HEK293 (cell line): ENCODE measurements at regions not wholly inside any gene's neighbourhood (a gene's known extent, or its start where the extent isn't known, plus 50 kb on each side); places are given as distances from the start of the nearest gene placed in this dataset.

ENCODE experiments used
- CTCF ChIA-PET: fragments of 350-600 bp; formaldehyde crosslinking; extraction: SDS; loops from one replicate; lab custom pipeline; 2021; ENCODE audit warnings: antibody characterized with exemption; lab: Yijun Ruan, JAX
- POLR2A ChIA-PET: fragments of 300-600 bp; formaldehyde crosslinking; extraction: SDS; loops from one replicate; lab custom pipeline; 2020; ENCODE audit warnings: antibody characterized with exemption, inconsistent platforms; lab: Yijun Ruan, JAX
- H3K27ac ChIP-seq: fragments of 200-500 bp; sonication (Bioruptor generic); 2 replicates; pipeline ENCODE4 v1.5.1; 2014; ENCODE audit warnings: low read depth, low read length, control low read depth, inconsistent platforms; ENCODE audit errors: extremely low read depth
- H3K36me3 ChIP-seq, 2 experiments: fragments of 200-500 bp in 1 of 2; sonication (Bioruptor generic) in 1 of 2; 1 replicate in 1 of 2; 2 replicates in 1 of 2; pipeline ENCODE4 v1.5.1; 2014 to 2017; ENCODE audit warnings: inconsistent platforms in 2 of 2, low read length in 2 of 2; ENCODE audit not compliant: control insufficient read depth in 2 of 2, insufficient read depth in 1 of 2
- H3K4me1 ChIP-seq: fragments of 200-500 bp; sonication (Bioruptor generic); 2 replicates; pipeline ENCODE4 v1.5.1; 2014; ENCODE audit warnings: mild to moderate bottlenecking, low read length, inconsistent platforms; ENCODE audit not compliant: control insufficient read depth, insufficient read depth
- H3K4me3 ChIP-seq: 2 replicates; pipeline ENCODE4 v1.5.1; 2011; ENCODE audit warnings: low read depth, mild to moderate bottlenecking, control low read depth, low read length, moderate library complexity
- H3K9me3 ChIP-seq: fragments of 200-500 bp; sonication (Bioruptor generic); 2 replicates; pipeline ENCODE4 v1.5.1; 2014; ENCODE audit warnings: low read depth, low read length, inconsistent platforms; ENCODE audit not compliant: control insufficient read depth, insufficient read depth
- HOXD13 ChIP-seq: sonication (generic); formaldehyde crosslinking; IDR thresholded peaks from 2 replicates; pipeline ENCODE4 v1.8.0; 2022; ENCODE audit warnings: missing genetic modification reagents, borderline replicate concordance
- KLF17 ChIP-seq: fragments of 450-650 bp; formaldehyde crosslinking; IDR thresholded peaks from 2 replicates; pipeline ENCODE4 v1.5.1; 2016; ENCODE audit warnings: missing biosample characterization, missing genetic modification characterization
- OSR2 ChIP-seq: fragments of 450-650 bp; formaldehyde crosslinking; IDR thresholded peaks from 2 replicates; pipeline ENCODE4 v1.5.1; 2016; ENCODE audit warnings: missing biosample characterization, missing genetic modification characterization
- PRDM4 ChIP-seq: fragments of 450-650 bp; formaldehyde crosslinking; IDR thresholded peaks from 2 replicates; pipeline ENCODE4 v1.5.1; 2017; ENCODE audit warnings: missing biosample characterization, missing genetic modification characterization
- SCRT2 ChIP-seq: fragments of 450-650 bp; formaldehyde crosslinking; IDR thresholded peaks from 2 replicates; pipeline ENCODE4 v1.5.1; 2016; ENCODE audit warnings: missing biosample characterization, missing genetic modification characterization
- SP3 ChIP-seq: fragments of 450-650 bp; formaldehyde crosslinking; IDR thresholded peaks from 2 replicates; pipeline ENCODE4 v1.5.1; 2016; ENCODE audit warnings: missing biosample characterization, missing genetic modification characterization
- TCF7L2 ChIP-seq: IDR thresholded peaks from 2 replicates; pipeline ENCODE4 v1.6.1; 2011; ENCODE audit warnings: low read depth, mild to moderate bottlenecking, inconsistent platforms, low read length, moderate library complexity, borderline replicate concordance
- TRIM28 ChIP-seq: IDR thresholded peaks from 2 replicates; pipeline ENCODE4 v1.6.1; 2011; ENCODE audit warnings: low read length, control low read depth, borderline replicate concordance
- ZBTB10 ChIP-seq: fragments of 450-650 bp; formaldehyde crosslinking; IDR thresholded peaks from 2 replicates; pipeline ENCODE4 v1.5.1; 2016; ENCODE audit warnings: missing biosample characterization, missing genetic modification characterization
- ZNF140 ChIP-seq: fragments of 450-650 bp; formaldehyde crosslinking; IDR thresholded peaks from 2 replicates; pipeline ENCODE4 v1.5.1; 2016; ENCODE audit warnings: missing biosample characterization, missing genetic modification characterization
- ZNF155 ChIP-seq: fragments of 450-650 bp; formaldehyde crosslinking; IDR thresholded peaks from 2 replicates; pipeline ENCODE4 v1.5.1; 2016; ENCODE audit warnings: missing biosample characterization, missing genetic modification characterization
- ZNF169 ChIP-seq: fragments of 450-650 bp; formaldehyde crosslinking; IDR thresholded peaks from 2 replicates; pipeline ENCODE4 v1.5.1; 2016; ENCODE audit warnings: missing biosample characterization, missing genetic modification characterization
- ZNF174 ChIP-seq: fragments of 450-650 bp; formaldehyde crosslinking; IDR thresholded peaks from 2 replicates; pipeline ENCODE4 v1.5.0; 2017; ENCODE audit warnings: missing biosample characterization, mild to moderate bottlenecking, missing genetic modification characterization
- ZNF2 ChIP-seq: fragments of 450-650 bp; formaldehyde crosslinking; IDR thresholded peaks from 2 replicates; pipeline ENCODE4 v1.5.1; 2016; ENCODE audit warnings: missing biosample characterization, missing genetic modification characterization
- ZNF214 ChIP-seq: fragments of 450-650 bp; formaldehyde crosslinking; IDR thresholded peaks from 2 replicates; pipeline ENCODE4 v1.5.1; 2017; ENCODE audit warnings: missing biosample characterization, mild to moderate bottlenecking, missing genetic modification characterization, borderline replicate concordance
- ZNF266 ChIP-seq: fragments of 450-650 bp; formaldehyde crosslinking; IDR thresholded peaks from 2 replicates; pipeline ENCODE4 v1.5.1; 2016; ENCODE audit warnings: missing biosample characterization, missing genetic modification characterization, low read depth
- ZNF350 ChIP-seq: fragments of 450-650 bp; formaldehyde crosslinking; IDR thresholded peaks from 2 replicates; pipeline ENCODE4 v1.5.0; 2017; ENCODE audit warnings: missing biosample characterization, mild to moderate bottlenecking, missing genetic modification characterization
- ZNF416 ChIP-seq: fragments of 450-650 bp; formaldehyde crosslinking; IDR thresholded peaks from 2 replicates; pipeline ENCODE4 v1.5.1; 2016; ENCODE audit warnings: missing biosample characterization, missing genetic modification characterization
- ZNF449 ChIP-seq: fragments of 450-650 bp; formaldehyde crosslinking; IDR thresholded peaks from 2 replicates; pipeline ENCODE4 v1.5.1; 2017; ENCODE audit warnings: missing biosample characterization, mild to moderate bottlenecking, missing genetic modification characterization, moderate library complexity
- ZNF521 ChIP-seq: fragments of 450-650 bp; formaldehyde crosslinking; IDR thresholded peaks from 2 replicates; pipeline ENCODE4 v1.5.1; 2017; ENCODE audit warnings: missing biosample characterization, mild to moderate bottlenecking, missing genetic modification characterization
- ZNF544 ChIP-seq: fragments of 450-650 bp; formaldehyde crosslinking; IDR thresholded peaks from 2 replicates; pipeline ENCODE4 v1.5.0; 2017; ENCODE audit warnings: missing biosample characterization, missing genetic modification characterization
- ZNF639 ChIP-seq: fragments of 450-650 bp; formaldehyde crosslinking; IDR thresholded peaks from 2 replicates; pipeline ENCODE4 v1.5.1; 2016; ENCODE audit warnings: missing biosample characterization, missing genetic modification characterization
- ZNF677 ChIP-seq: fragments of 450-650 bp; IDR thresholded peaks from 2 replicates; pipeline ENCODE4 v1.5.0; 2018; ENCODE audit warnings: missing biosample characterization, mild to moderate bottlenecking, missing genetic modification characterization, moderate library complexity
- ZNF843 ChIP-seq: fragments of 450-650 bp; formaldehyde crosslinking; IDR thresholded peaks from 2 replicates; pipeline ENCODE4 v1.5.1; 2016; ENCODE audit warnings: missing biosample characterization, missing genetic modification characterization

- TF ChIP-seq ZNF140 (tag by site-specific recombination), result no peak
- no peak for TF ChIP-seq TCF7L2
- TF ChIP-seq ZNF2 (tag by site-specific recombination), result no peak
- no peak for TF ChIP-seq ZNF449 (tag by site-specific recombination)
- TF ChIP-seq ZNF174 (tag by site-specific recombination), result no peak
- TF ChIP-seq PRDM4, result no peak
- no peak for TF ChIP-seq ZNF544
- TF ChIP-seq ZNF350 (tag by site-specific recombination), result no peak
- no peak for TF ChIP-seq ZNF155
- no peak for TF ChIP-seq ZNF214 (tag by site-specific recombination)
- TF ChIP-seq ZNF266 (tag by site-specific recombination), result no peak
- TF ChIP-seq ZNF169 (tag by site-specific recombination), result no peak
- TF ChIP-seq TRIM28, result no peak
- TF ChIP-seq OSR2 (tag by site-specific recombination), result no peak
- TF ChIP-seq ZNF416, result no peak
- TF ChIP-seq HOXD13 (CRISPR knock-in tag), result no peak
- TF ChIP-seq ZNF843 (tag by site-specific recombination), result no peak
- TF ChIP-seq ZNF677 (tag by site-specific recombination), result no peak
- Histone ChIP-seq H3K4me1 (no peaks in the 10 kb centered on the region), H3K27ac (no peak overlapping the region), H3K9me3 (no peaks in the 10 kb centered on the region), H3K4me3 (no peak overlapping the region), H3K36me3 (no peaks in the 10 kb centered on the region)
- ChIA-PET CTCF (no interaction called here), POLR2A (no interaction called here)
Observed at GRCh38 chr4:143035661-143036060, 149.1 kb upstream of the USP38 start.

GRCh38 chr4:143036443-143036842 lies 148.3 kb upstream of the USP38 start:
- no peaks in the 10 kb centered on the region for H3K36me3 ChIP-seq
- ChIA-PET POLR2A (no interaction called here), CTCF (no interaction called here)
- no peak overlapping the region for H3K27ac ChIP-seq
- H3K4me1 ChIP-seq, result no peaks in the 10 kb centered on the region
- H3K9me3 ChIP-seq, result no peaks in the 10 kb centered on the region
- no peak overlapping the region for H3K4me3 ChIP-seq
- TF ChIP-seq ZNF521 (no peak), SP3 (tag by site-specific recombination) (no peak), KLF17 (tag by site-specific recombination) (no peak), SCRT2 (no peak), ZNF639 (tag by site-specific recombination) (no peak), ZBTB10 (no peak)
- TF ChIP-seq, all 188 proteins: peak for 0
